Endothelial cell of umbilical vein (primary cell): ENCODE measurements at regions not wholly inside any gene's neighbourhood (a gene's known extent, or its start where the extent isn't known, plus 50 kb on each side); places are given as distances from the start of the nearest gene placed in this dataset.

Source experiments
- BruUV-seq: library from RNA; stranded (reverse); fragments of 400-500 nt; replicated peaks from 2 replicates; lab custom pipeline; 2021; lab: Mats Ljungman, UMichigan
- CTCF ChIA-PET: fragments of 300-600, 350-600 bp; sonication (Branson Sonifier 250); formaldehyde crosslinking; loops from one replicate; lab custom pipeline; 2021; ENCODE audit warnings: antibody characterized with exemption, inconsistent platforms; lab: Charles Lee
- POLR2A ChIA-PET: fragments of 300-600, 350-600 bp; sonication (Branson Sonifier 250); formaldehyde crosslinking; loops from one replicate; lab custom pipeline; 2021; ENCODE audit warnings: antibody characterized with exemption, inconsistent platforms; lab: Charles Lee
- DNase-seq: peaks from one replicate; pipeline ENCODE4 v3.0.0-alpha.2; 2011; ENCODE audit warnings: low read depth, low spot score
- FAIRE-seq: peaks from 2 replicates; lab custom pipeline; 2011; peaks lifted over from hg19 to GRCh38; lab: Jason Lieb, UNC
- H2AFZ ChIP-seq: 2 replicates; pipeline ENCODE4 v1.6.0; 2012; ENCODE audit warnings: low read depth, low read length, control low read depth, inconsistent platforms
- H3K27ac ChIP-seq: 2 replicates; pipeline ENCODE4 v1.5.1; 2011; ENCODE audit warnings: low read depth, mild to moderate bottlenecking, control low read depth, low read length, moderate library complexity; ENCODE audit not compliant: insufficient read depth
- H3K27me3 ChIP-seq, 2 experiments: 2 replicates each; pipeline versions ENCODE4 v1.6.0 to v1.6.1; 2011; ENCODE audit warnings: low read length in 2 of 2, mixed read lengths in 1 of 2; ENCODE audit not compliant: control insufficient read depth in 2 of 2, insufficient read depth in 2 of 2
- H3K36me3 ChIP-seq, 2 experiments: 2 replicates in 1 of 2; 3 replicates in 1 of 2; pipeline ENCODE4 v1.5.1; 2011; ENCODE audit warnings: low read length in 2 of 2, mild to moderate bottlenecking in 1 of 2, moderate library complexity in 1 of 2; ENCODE audit not compliant: control insufficient read depth in 2 of 2, insufficient read depth in 2 of 2; ENCODE audit errors: extremely low read depth in 1 of 2
- H3K4me1 ChIP-seq: 3 replicates; pipeline ENCODE4 v1.5.1; 2011; ENCODE audit warnings: mild to moderate bottlenecking, low read length; ENCODE audit not compliant: control insufficient read depth, insufficient read depth; ENCODE audit errors: extremely low read depth
- H3K4me2 ChIP-seq: 2 replicates; pipeline ENCODE4 v1.6.1; 2011; ENCODE audit warnings: low read length, control low read depth, mixed read lengths; ENCODE audit not compliant: insufficient read depth
- H3K4me3 ChIP-seq, 3 experiments: fragments of 200-600 bp in 1 of 3; sonication (generic), shearing (Covaris generic) in 1 of 3; replicated peaks in 1 of 3; 2 replicates each; pipeline ENCODE4 v1.5.1; 2011 to 2016; ENCODE audit warnings: control low read depth in 3 of 3, low read length in 3 of 3, mild to moderate bottlenecking in 2 of 3, inconsistent platforms in 1 of 3, low read depth in 1 of 3, moderate library complexity in 1 of 3; ENCODE audit not compliant: insufficient read depth in 1 of 3
- H3K79me2 ChIP-seq: 2 replicates; pipeline ENCODE4 v1.6.0; 2012; ENCODE audit warnings: low read length, inconsistent platforms; ENCODE audit not compliant: control insufficient read depth, insufficient read depth
- H3K9ac ChIP-seq: replicated peaks from 2 replicates; pipeline ENCODE3; 2011; ENCODE audit warnings: low read length, control low read depth; ENCODE audit not compliant: insufficient read depth; ENCODE audit errors: extremely low read depth
- H3K9me1 ChIP-seq: replicated peaks from 3 replicates; pipeline ENCODE4 v1.6.0; 2011; ENCODE audit warnings: mild to moderate bottlenecking, low read length; ENCODE audit not compliant: control insufficient read depth, insufficient read depth; ENCODE audit errors: extremely low read depth
- H3K9me3 ChIP-seq: replicated peaks from 2 replicates; pipeline ENCODE4 v1.5.1; 2012; ENCODE audit warnings: low read length, inconsistent platforms; ENCODE audit not compliant: control insufficient read depth, insufficient read depth
- H4K20me1 ChIP-seq: replicated peaks from 2 replicates; pipeline ENCODE3; 2011; ENCODE audit warnings: mild to moderate bottlenecking, low read length; ENCODE audit not compliant: control insufficient read depth, insufficient read depth; ENCODE audit errors: extremely low read depth
- EZH2 ChIP-seq: IDR thresholded peaks from 2 replicates; pipeline ENCODE4 v1.6.1; 2012; ENCODE audit warnings: borderline replicate concordance, low read depth, mild to moderate bottlenecking, moderate library complexity, low read length, inconsistent platforms; ENCODE audit not compliant: severe bottlenecking
- FOS ChIP-seq: IDR thresholded peaks from 2 replicates; pipeline ENCODE4 v1.6.1; 2011; ENCODE audit warnings: mild to moderate bottlenecking, low read length, moderate library complexity, borderline replicate concordance; ENCODE audit not compliant: insufficient read depth
- GATA2 ChIP-seq: IDR thresholded peaks from 2 replicates; pipeline ENCODE4 v1.7.0; 2011; ENCODE audit warnings: low read depth, mild to moderate bottlenecking, moderate library complexity, mixed read lengths, low read length; ENCODE audit not compliant: insufficient read length, insufficient read depth
- JUN ChIP-seq: IDR thresholded peaks from 2 replicates; pipeline ENCODE4 v1.6.1; 2011; ENCODE audit warnings: borderline replicate concordance, low read depth; ENCODE audit not compliant: insufficient read length, insufficient read depth
- MYC ChIP-seq: IDR thresholded peaks from one replicate; pipeline ENCODE4 v1.6.1; 2011; ENCODE audit warnings: mild to moderate bottlenecking, low read depth, low read length
- POLR2A ChIP-seq: IDR thresholded peaks from 2 replicates; pipeline ENCODE4 v1.6.1; 2012; ENCODE audit warnings: low read depth, mild to moderate bottlenecking, control low read depth, low read length
- POLR2AphosphoS5 ChIP-seq: IDR thresholded peaks from 2 replicates; pipeline ENCODE4 v1.6.1; 2012; ENCODE audit warnings: low read depth, mild to moderate bottlenecking, control low read depth, low read length, moderate library complexity; ENCODE audit not compliant: insufficient read depth
- dilution Hi-C: fragments of 300-500 bp; cut with MboI; formaldehyde crosslinking; loops from one replicate; pipeline ENCODE4 v1.15.0; 2019; ENCODE audit warnings: low sequenced_read_pairs; ENCODE audit not compliant: extremely low pct_ligation_motif_present
- intact Hi-C: fragments of 100-400 bp; cut with micrococcal nuclease; formaldehyde crosslinking; loops from one replicate; pipeline ENCODE4 v1.10.0; 2022
- TF ChIP-seq, protein P1 (sequence below): IDR thresholded peaks from 2 replicates; pipeline ENCODE4 v1.6.1; 2011; ENCODE audit not compliant: insufficient read depth, insufficient read length
- TF ChIP-seq, protein P2 (sequence below), 2 donors: IDR thresholded peaks; 1 replicate in 1 of 2; 2 replicates in 1 of 2; pipeline ENCODE4 v1.5.1; 2011; ENCODE audit warnings: low read length in 2 of 2, mild to moderate bottlenecking in 2 of 2, moderate library complexity in 2 of 2, control low read depth in 1 of 2, inconsistent platforms in 1 of 2, low read depth in 1 of 2; ENCODE audit not compliant: insufficient read depth in 1 of 2; ENCODE audit errors: extremely low read depth in 1 of 2

DNA sequence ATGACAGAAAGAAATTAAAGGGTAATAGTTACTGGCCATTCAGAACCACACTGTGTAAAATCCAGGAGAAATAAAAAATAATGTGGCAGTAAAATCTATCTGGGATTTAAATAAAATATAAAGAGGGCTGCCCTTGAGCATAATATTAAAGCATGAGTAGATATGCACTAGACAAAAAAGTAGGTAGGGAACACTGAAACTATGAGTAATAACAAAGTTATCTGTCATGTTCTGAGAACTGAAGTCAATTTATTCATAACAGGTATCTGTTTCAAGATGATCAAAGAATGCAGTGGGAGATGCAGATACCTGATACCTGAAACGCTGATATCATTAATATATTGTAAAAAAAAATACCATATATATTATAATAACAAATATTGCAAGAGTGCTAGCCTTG is 1672.0 kb downstream of the SLITRK5 start:
- DNase-seq (no peak), FAIRE-seq (no peak)
- Histone ChIP-seq H4K20me1 (no peaks in the 10 kb centered on the region), H2AFZ (no peak overlapping the region), H3K4me3 (no peak overlapping the region), H3K27ac (no peak overlapping the region), H3K9me1 (no peaks in the 10 kb centered on the region), H3K4me2 (no peak overlapping the region), H3K9ac (no peak overlapping the region), H3K9me3 (no peaks in the 10 kb centered on the region), H3K27me3 (no peaks in the 10 kb centered on the region), H3K36me3 (no peaks in the 10 kb centered on the region), H3K79me2 (no peaks in the 10 kb centered on the region), H3K4me1 (no peaks in the 10 kb centered on the region)
- no TSS peak for BruUV-seq
- TF ChIP-seq POLR2A (no peak), FOS (no peak), EZH2 (no peak), JUN (no peak), MYC (no peak), POLR2AphosphoS5 (no peak), GATA2 (no peak)
- TF ChIP-seq, protein P1, sequence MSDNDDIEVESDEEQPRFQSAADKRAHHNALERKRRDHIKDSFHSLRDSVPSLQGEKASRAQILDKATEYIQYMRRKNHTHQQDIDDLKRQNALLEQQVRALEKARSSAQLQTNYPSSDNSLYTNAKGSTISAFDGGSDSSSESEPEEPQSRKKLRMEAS, result no peak
- TF ChIP-seq, protein P2, sequence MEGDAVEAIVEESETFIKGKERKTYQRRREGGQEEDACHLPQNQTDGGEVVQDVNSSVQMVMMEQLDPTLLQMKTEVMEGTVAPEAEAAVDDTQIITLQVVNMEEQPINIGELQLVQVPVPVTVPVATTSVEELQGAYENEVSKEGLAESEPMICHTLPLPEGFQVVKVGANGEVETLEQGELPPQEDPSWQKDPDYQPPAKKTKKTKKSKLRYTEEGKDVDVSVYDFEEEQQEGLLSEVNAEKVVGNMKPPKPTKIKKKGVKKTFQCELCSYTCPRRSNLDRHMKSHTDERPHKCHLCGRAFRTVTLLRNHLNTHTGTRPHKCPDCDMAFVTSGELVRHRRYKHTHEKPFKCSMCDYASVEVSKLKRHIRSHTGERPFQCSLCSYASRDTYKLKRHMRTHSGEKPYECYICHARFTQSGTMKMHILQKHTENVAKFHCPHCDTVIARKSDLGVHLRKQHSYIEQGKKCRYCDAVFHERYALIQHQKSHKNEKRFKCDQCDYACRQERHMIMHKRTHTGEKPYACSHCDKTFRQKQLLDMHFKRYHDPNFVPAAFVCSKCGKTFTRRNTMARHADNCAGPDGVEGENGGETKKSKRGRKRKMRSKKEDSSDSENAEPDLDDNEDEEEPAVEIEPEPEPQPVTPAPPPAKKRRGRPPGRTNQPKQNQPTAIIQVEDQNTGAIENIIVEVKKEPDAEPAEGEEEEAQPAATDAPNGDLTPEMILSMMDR (IDR thresholded peaks at IDR 0.05; ENCODE audit: extremely low read depth in 1 of 2, insufficient read depth in 1 of 2, low read depth in 1 of 2, low read length in 2 of 2), result no peak
- ChIA-PET POLR2A (no interaction called here), CTCF (no interaction called here)
- intact Hi-C loops (loop anchor here (2.0 kb wide), 1 partner anchor 38 kb away; no protein-coding TSS in a partner anchor), dilution Hi-C loops (no loop called here)
